MCF 10A (cell line): ENCODE measurements at regions not wholly inside any gene's neighbourhood (a gene's known extent, or its start where the extent isn't known, plus 50 kb on each side); places are given as distances from the start of the nearest gene placed in this dataset.

ENCODE experiments used
- BruUV-seq: library from RNA; stranded (reverse); fragments of 400-500 nt; replicated peaks from 2 replicates; lab custom pipeline; 2021; lab: Mats Ljungman, UMichigan
- CTCF ChIA-PET: fragments of 300-600 bp; sonication (Branson Sonifier 250); formaldehyde crosslinking; extraction: SDS; loops from one replicate; lab custom pipeline; 2021; ENCODE audit warnings: antibody characterized with exemption, inconsistent platforms; lab: Yijun Ruan, JAX
- POLR2A ChIA-PET: fragments of 300-600, 350-650 bp; sonication (Branson Sonifier 250); formaldehyde crosslinking; extraction: SDS; loops from one replicate; lab custom pipeline; 2020; ENCODE audit warnings: antibody characterized with exemption, inconsistent platforms; lab: Yijun Ruan, JAX
- DNase-seq: peaks from one replicate; pipeline ENCODE4 v3.0.0-alpha.2; 2018; ENCODE audit not compliant: unreplicated experiment
- H3K27ac Mint-ChIP-seq: one replicate; pipeline ENCODE4 v1.8.0; 2022; ENCODE audit warnings: mild to moderate bottlenecking, low read depth, mixed read lengths; ENCODE audit not compliant: unreplicated experiment
- H3K27me3 Mint-ChIP-seq: one replicate; pipeline ENCODE4 v1.8.0; 2022; ENCODE audit warnings: mixed read lengths; ENCODE audit not compliant: insufficient read depth, unreplicated experiment
- H3K36me3 Mint-ChIP-seq: one replicate; pipeline ENCODE4 v1.8.0; 2022; ENCODE audit warnings: mild to moderate bottlenecking, moderate library complexity, mixed read lengths; ENCODE audit not compliant: insufficient read depth, unreplicated experiment
- H3K4me1 Mint-ChIP-seq: one replicate; pipeline ENCODE4 v1.8.0; 2022; ENCODE audit warnings: mixed read lengths; ENCODE audit not compliant: insufficient read depth, unreplicated experiment
- H3K4me3 Mint-ChIP-seq: one replicate; pipeline ENCODE4 v1.8.0; 2022; ENCODE audit warnings: mild to moderate bottlenecking, moderate library complexity, mixed read lengths; ENCODE audit not compliant: unreplicated experiment
- H3K9me3 Mint-ChIP-seq: one replicate; pipeline ENCODE4 v1.8.0; 2022; ENCODE audit warnings: mixed read lengths; ENCODE audit not compliant: unreplicated experiment
- intact Hi-C: fragments of 100-400 bp; cut with micrococcal nuclease; formaldehyde crosslinking; loops from 2 replicates; pipeline ENCODE4 v1.14.1; 2022
- TF ChIP-seq, protein P1 (sequence below): fragments of 200-600 bp; IDR thresholded peaks from one replicate; pipeline ENCODE4 v1.8.0; 2022; ENCODE audit warnings: antibody characterized with exemption, mild to moderate bottlenecking; ENCODE audit not compliant: unreplicated experiment

DNA sequence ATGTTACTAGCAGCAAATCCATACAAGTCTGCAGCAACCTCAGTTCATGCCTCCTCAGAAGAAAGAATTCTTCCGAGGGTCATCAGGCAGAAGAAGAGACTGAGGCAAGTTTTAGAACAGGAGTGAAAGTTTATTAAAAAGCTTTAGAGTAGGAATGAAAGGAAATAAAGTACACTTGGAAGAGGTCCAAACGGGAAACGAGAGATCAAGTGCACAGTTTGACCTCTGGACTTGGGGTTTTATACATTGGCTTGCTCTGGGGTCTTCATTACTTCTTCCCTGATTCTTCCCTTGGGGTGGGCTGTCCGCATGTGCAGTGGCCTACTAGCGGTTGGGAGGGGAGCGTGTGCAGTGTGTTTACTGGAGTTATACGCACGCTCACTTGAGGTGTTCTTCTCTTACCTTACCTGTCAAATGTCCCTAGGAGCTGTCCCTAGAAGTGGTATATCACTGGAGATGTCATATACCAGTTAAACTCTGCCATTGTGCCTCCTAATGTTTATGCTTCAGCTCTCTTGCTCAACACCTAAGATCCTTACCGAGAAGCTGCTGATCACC, 372.8 kb upstream of the KITLG start:
- no peak overlapping the region for H3K27ac Mint-ChIP-seq
- H3K36me3 Mint-ChIP-seq: no peaks in the 10 kb centered on the region
- CTCF ChIA-PET: interaction anchor here (0.6 to 1.1 kb wide), 4 partner anchors 9 to 325 kb away, joined by 3 to 5 read pairs (median 3); no protein-coding TSS in a partner anchor
- DNase-seq: no peak
- intact Hi-C loops: no loop called here
- H3K27me3 Mint-ChIP-seq: no peaks in the 10 kb centered on the region
- H3K4me3 Mint-ChIP-seq: no peak overlapping the region
- POLR2A ChIA-PET: interaction anchor here (0.6 to 1.6 kb wide), 2 partner anchors 9 to 358 kb away, joined by 3 to 4 read pairs; no protein-coding TSS in a partner anchor
- no TSS peak for BruUV-seq
- H3K4me1 Mint-ChIP-seq: peaks cover 6% of the 10 kb centered on the region
- H3K9me3 Mint-ChIP-seq: no peaks in the 10 kb centered on the region
- TF ChIP-seq, protein P1, sequence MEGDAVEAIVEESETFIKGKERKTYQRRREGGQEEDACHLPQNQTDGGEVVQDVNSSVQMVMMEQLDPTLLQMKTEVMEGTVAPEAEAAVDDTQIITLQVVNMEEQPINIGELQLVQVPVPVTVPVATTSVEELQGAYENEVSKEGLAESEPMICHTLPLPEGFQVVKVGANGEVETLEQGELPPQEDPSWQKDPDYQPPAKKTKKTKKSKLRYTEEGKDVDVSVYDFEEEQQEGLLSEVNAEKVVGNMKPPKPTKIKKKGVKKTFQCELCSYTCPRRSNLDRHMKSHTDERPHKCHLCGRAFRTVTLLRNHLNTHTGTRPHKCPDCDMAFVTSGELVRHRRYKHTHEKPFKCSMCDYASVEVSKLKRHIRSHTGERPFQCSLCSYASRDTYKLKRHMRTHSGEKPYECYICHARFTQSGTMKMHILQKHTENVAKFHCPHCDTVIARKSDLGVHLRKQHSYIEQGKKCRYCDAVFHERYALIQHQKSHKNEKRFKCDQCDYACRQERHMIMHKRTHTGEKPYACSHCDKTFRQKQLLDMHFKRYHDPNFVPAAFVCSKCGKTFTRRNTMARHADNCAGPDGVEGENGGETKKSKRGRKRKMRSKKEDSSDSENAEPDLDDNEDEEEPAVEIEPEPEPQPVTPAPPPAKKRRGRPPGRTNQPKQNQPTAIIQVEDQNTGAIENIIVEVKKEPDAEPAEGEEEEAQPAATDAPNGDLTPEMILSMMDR: no peak

DNA sequence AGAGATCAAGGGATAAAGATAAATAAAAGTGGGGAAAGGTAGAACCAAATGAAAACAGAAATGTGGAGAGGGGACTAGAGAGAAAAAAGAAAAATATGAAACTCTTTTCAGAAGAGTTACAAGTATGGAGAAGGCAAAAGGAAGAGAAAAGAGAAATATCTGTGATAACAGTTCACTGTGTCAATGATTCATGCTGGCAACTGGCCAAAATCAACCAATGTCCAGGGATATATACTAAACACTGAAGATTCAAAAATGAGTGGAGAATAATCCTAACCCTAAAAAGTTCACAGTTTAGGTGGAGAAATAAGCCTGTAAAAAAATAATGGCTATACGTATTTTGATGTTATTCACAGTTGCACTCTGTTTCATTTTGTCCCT, 372.3 kb upstream of the KITLG start:
- intact Hi-C loops: no loop called here
- TF ChIP-seq, protein P1: no peak
- BruUV-seq: no TSS peak
- ChIA-PET CTCF (interaction anchor here (1.1 kb wide), 2 partner anchors 9 to 373 kb away, joined by 4 to 5 read pairs; no protein-coding TSS in a partner anchor), POLR2A (interaction anchor here (1.6 kb wide), 2 partner anchors 8 to 9 kb away, joined by 4 to 7 read pairs; no protein-coding TSS in a partner anchor)
- no peak overlapping the region for H3K4me3 Mint-ChIP-seq
- no peak overlapping the region for H3K27ac Mint-ChIP-seq
- peak; percentile 81 for DNase-seq
- H3K9me3 Mint-ChIP-seq: no peaks in the 10 kb centered on the region
- H3K4me1 Mint-ChIP-seq: peaks cover 6% of the 10 kb centered on the region
- no peaks in the 10 kb centered on the region for H3K27me3 Mint-ChIP-seq
- H3K36me3 Mint-ChIP-seq: no peaks in the 10 kb centered on the region

DNA sequence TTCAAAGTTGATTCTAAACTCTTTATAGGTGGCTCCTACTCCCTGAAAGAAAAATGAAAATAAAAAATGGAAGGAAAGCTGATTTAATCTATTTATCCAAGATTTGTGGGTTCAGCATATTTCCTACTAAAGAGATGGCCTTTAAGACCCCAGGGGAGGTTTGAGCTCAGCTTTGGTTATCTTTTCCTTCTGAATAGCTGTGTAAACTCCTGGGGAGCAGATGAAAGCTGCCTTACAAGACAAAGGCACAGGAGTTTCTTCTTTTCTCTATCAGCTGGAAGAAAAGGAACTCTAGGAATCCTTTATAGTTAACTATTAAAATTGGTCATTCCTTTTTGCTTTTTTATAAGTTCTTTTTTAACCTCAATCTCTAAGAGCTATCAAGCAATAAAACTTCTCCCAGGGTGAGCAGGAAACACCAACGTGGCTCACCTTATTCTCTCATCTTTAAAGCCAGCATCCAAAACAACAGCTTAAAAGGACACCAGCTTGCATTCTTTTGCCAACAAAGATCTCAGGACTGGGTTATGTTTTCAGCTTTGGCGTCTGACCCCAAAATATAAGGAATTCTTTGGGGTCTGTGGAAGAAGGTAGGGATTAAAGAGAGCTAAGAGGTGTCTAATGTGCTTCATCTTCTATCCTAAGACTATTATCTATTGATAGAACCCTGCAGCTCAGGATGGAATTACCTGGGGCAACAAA, 371.7 kb upstream of the KITLG start:
- Mint-ChIP-seq H3K9me3 (no peaks in the 10 kb centered on the region), H3K4me3 (no peak overlapping the region), H3K4me1 (peaks cover 6% of the 10 kb centered on the region), H3K27ac (no peak overlapping the region), H3K36me3 (no peaks in the 10 kb centered on the region), H3K27me3 (no peaks in the 10 kb centered on the region)
- DNase-seq: no peak
- ChIA-PET POLR2A (interaction anchor here (1.3 to 1.6 kb wide), 2 partner anchors 8 to 26 kb away, joined by 4 to 7 read pairs; no protein-coding TSS in a partner anchor), CTCF (interaction anchor here (1.1 kb wide), 3 partner anchors 8 to 372 kb away, joined by 4 to 5 read pairs (median 4); no protein-coding TSS in a partner anchor)
- intact Hi-C loops: no loop called here
- TF ChIP-seq, protein P1: no peak
- BruUV-seq: no TSS peak

DNA sequence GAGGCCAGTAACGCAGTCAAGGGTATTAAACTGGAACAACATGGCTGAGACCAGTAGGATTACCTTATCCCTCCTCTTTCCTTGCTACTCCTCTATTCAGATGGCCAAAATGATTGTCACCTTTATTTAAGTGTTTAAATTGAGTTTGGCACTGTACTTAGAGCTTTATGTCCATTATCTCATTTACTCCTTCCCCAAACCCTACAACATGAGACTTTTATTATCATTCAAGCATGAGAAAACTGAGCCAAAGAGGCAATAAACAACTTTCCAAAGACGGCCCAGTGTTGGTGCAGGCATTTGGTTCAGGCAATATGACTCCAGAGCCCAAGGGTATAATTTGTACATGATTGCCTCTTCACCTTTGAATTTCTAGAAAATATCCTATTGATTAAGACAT, 370.9 kb upstream of the KITLG start:
- no peak overlapping the region for H3K4me3 Mint-ChIP-seq
- no peak for DNase-seq
- H3K36me3 Mint-ChIP-seq: no peaks in the 10 kb centered on the region
- H3K4me1 Mint-ChIP-seq: peaks cover 10% of the 10 kb centered on the region
- CTCF ChIA-PET: interaction anchor here (1.1 kb wide), 2 partner anchors 21 to 372 kb away, joined by 4 read pairs; no protein-coding TSS in a partner anchor
- intact Hi-C loops: no loop called here
- H3K27ac Mint-ChIP-seq: no peak overlapping the region
- TF ChIP-seq, protein P1: no peak
- POLR2A ChIA-PET: interaction anchor here (1.3 to 1.6 kb wide), 2 partner anchors 9 to 25 kb away, joined by 4 to 7 read pairs; no protein-coding TSS in a partner anchor
- H3K9me3 Mint-ChIP-seq: no peaks in the 10 kb centered on the region
- no TSS peak for BruUV-seq
- no peaks in the 10 kb centered on the region for H3K27me3 Mint-ChIP-seq
